ENCODE measurements at regions not wholly inside any gene's neighbourhood (a gene's known extent, or its start where the extent isn't known, plus 50 kb on each side); places are given as distances from the start of the nearest gene placed in this dataset.

DNA sequence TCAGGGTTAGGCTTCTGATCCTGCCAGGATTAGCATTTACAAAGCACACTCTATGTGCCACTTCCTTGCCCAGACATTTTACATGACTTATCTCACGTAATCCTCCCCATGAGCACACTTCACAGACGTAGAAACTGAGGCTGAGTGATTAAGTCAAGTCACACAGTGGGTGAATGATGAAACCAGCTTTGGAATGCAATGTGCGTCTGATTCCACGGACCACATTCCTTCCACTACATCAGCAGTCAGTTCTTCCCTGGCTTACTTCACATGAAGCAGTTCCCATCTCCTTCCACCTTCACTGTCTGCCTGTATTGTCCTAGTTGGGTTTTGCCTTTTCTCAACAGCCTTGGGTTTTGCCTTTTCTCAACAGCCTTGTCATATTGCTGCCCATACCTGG lies 134.3 kb upstream of the PPARGC1A start:
- in situ Hi-C loops (cut with MboI; ENCODE audit: low sequenced_read_pairs, unreplicated experiment): no loop called here
- DNase-seq (ENCODE audit: low spot score): no peak
- TF ChIP-seq CTCF (IDR thresholded peaks at IDR 0.05; ENCODE audit: borderline replicate concordance, control extremely low read depth, extremely low read depth, insufficient read depth, missing control alignments): no peak

GRCh38 chr4:24015782-24016181 lies 125.9 kb upstream of the PPARGC1A start:
- no peak for TF ChIP-seq CTCF (IDR thresholded peaks at IDR 0.05; ENCODE audit: borderline replicate concordance, control extremely low read depth, extremely low read depth, insufficient read depth, missing control alignments)
- in situ Hi-C loops (cut with MboI; ENCODE audit: low sequenced_read_pairs, unreplicated experiment): no loop called here
- DNase-seq (ENCODE audit: low spot score): no peak

DNA sequence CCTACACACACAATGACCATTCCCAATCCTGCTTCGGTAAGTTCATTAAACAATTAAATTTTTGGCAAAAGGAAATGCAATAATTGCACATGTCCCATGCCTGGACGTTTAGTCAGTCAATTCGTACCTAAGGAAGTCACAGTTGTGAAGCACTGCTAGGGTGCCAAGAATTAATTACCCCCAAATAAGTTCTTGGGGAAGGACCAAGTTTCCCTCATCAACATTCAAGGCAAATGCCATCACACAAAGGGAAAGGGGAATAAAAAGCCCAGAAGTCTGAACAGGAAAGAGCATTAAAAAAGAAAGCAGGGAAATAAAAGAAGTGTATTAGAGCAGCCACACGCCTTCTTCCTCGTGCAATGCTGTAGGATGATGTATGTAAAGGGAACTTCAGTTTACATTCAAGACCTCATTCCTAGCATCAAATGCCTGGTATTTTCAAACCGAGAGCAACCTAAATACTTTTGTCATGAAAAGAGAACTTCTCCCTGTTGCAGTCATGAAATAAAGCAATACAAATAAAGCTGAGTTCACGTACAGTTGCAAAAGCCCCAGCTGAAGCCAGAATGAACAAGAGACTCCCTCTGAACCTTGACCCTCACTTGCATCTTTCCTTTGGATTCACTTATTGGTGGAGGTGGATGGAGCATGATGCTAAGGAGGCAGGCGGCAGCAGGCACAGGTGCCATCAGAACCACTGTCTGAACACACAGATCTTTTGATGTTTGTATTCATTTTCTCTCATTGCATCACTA lies 124.0 kb upstream of the PPARGC1A start:
- no peak for DNase-seq (ENCODE audit: low spot score)
- no peak for TF ChIP-seq CTCF (IDR thresholded peaks at IDR 0.05; ENCODE audit: borderline replicate concordance, control extremely low read depth, extremely low read depth, insufficient read depth, missing control alignments)
- in situ Hi-C loops (cut with MboI; ENCODE audit: low sequenced_read_pairs, unreplicated experiment): no loop called here

DNA sequence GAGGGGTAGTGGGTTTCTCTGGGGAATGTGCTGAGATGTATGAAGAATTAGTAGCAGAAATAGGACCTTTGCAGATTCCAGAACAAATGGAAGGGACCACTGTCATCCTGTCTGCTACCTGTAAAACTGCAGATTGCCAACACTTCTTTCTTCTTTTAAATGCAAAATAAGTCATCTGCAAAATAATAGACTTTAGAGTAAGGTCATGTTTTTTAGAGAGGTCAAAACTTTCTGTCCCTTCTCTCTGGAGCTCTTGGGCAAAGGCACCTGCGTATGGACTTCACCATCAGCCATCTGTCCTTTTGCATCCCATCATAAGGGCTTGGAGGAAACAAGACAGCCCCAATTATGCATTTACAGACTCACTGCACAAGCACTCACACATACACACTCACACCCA lies 121.1 kb upstream of the PPARGC1A start:
- TF ChIP-seq CTCF (IDR thresholded peaks at IDR 0.05; ENCODE audit: borderline replicate concordance, control extremely low read depth, extremely low read depth, insufficient read depth, missing control alignments): no peak
- in situ Hi-C loops (cut with MboI; ENCODE audit: low sequenced_read_pairs, unreplicated experiment): no loop called here
- DNase-seq (ENCODE audit: low spot score): no peak

DNA sequence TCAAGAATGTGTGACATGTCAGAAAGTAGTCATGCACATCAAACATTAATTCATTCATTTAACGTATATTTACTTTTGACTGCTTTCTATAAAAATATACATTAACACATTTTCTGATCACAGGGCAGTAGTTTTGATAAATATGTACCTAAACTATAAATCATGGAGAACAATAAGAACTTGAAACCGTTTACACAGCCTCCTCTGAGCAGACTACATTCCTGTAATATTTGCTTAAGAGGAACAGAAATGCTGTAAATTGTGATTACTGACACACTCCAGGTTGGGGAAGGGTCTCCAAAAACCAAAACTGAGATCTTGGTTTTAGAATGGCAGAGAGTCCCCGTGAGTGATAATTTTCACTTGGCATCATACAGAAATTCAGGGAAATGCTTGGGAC lies 120.7 kb upstream of the PPARGC1A start:
- TF ChIP-seq CTCF (IDR thresholded peaks at IDR 0.05; ENCODE audit: borderline replicate concordance, control extremely low read depth, extremely low read depth, insufficient read depth, missing control alignments): no peak
- in situ Hi-C loops (cut with MboI; ENCODE audit: low sequenced_read_pairs, unreplicated experiment): no loop called here
- no peak for DNase-seq (ENCODE audit: low spot score)

- in situ Hi-C loops (cut with MboI; ENCODE audit: low sequenced_read_pairs, unreplicated experiment): no loop called here
- DNase-seq (ENCODE audit: low spot score): no peak
- TF ChIP-seq CTCF (IDR thresholded peaks at IDR 0.05; ENCODE audit: borderline replicate concordance, control extremely low read depth, extremely low read depth, insufficient read depth, missing control alignments): no peak
Measured at GRCh38 chr4:24007860-24008261, 118.0 kb upstream of the PPARGC1A start.
